NCI-H2029 (cell line): ENCODE measurements at regions not wholly inside any gene's neighbourhood (a gene's known extent, or its start where the extent isn't known, plus 50 kb on each side); places are given as distances from the start of the nearest gene placed in this dataset.

Source experiments
- DNase-seq: peaks from one replicate; lab custom pipeline; 2025; lab: John Stamatoyannopoulos, UW

- DNase-seq: no peak
These were observed 1080.1 kb upstream of the SORCS1 start for GRCh38 chr10:108244443-108245228.

GRCh38 chr10:108241166-108241565 lies 1076.7 kb upstream of the SORCS1 start:
- no peak for DNase-seq

- no peak for DNase-seq
These were observed 1073.8 kb upstream of the SORCS1 start for GRCh38 chr10:108238261-108238660.

GRCh38 chr10:108230478-108231170 lies 1066.1 kb upstream of the SORCS1 start:
- DNase-seq: no peak

GRCh38 chr10:108208732-108209131 lies 1044.2 kb upstream of the SORCS1 start:
- DNase-seq: no peak

GRCh38 chr10:108208038-108208437 lies 1043.5 kb upstream of the SORCS1 start:
- no peak for DNase-seq

- DNase-seq: no peak
These were observed 1040.2 kb upstream of the SORCS1 start for GRCh38 chr10:108204528-108205305.

- DNase-seq: no peak
These were observed 1039.5 kb upstream of the SORCS1 start for GRCh38 chr10:108203905-108204527.

GRCh38 chr10:108187408-108188012 lies 1023.0 kb upstream of the SORCS1 start:
- DNase-seq: no peak

- DNase-seq: no peak
These were observed 1019.6 kb upstream of the SORCS1 start for GRCh38 chr10:108184114-108184513.

- no peak for DNase-seq
These were observed 1016.4 kb upstream of the SORCS1 start for GRCh38 chr10:108180878-108181277.

- DNase-seq: no peak
These were observed 1005.3 kb upstream of the SORCS1 start for GRCh38 chr10:108169846-108170245.

- no peak for DNase-seq
These were observed 1003.3 kb upstream of the SORCS1 start for GRCh38 chr10:108167766-108168165.

GRCh38 chr10:108166401-108166800 lies 1001.9 kb upstream of the SORCS1 start:
- DNase-seq: no peak

- no peak for DNase-seq
These were observed 982.8 kb upstream of the SORCS1 start for GRCh38 chr10:108147346-108147745.

- no peak for DNase-seq
These were observed 976.6 kb upstream of the SORCS1 start for GRCh38 chr10:108141064-108141463.

- no peak for DNase-seq
These were observed 967.8 kb upstream of the SORCS1 start for GRCh38 chr10:108132303-108132702.

GRCh38 chr10:108130575-108130974 lies 966.1 kb upstream of the SORCS1 start:
- DNase-seq: no peak

- no peak for DNase-seq
These were observed 947.7 kb upstream of the SORCS1 start for GRCh38 chr10:108112218-108112617.

GRCh38 chr10:108104551-108105156 lies 940.1 kb upstream of the SORCS1 start:
- no peak for DNase-seq

GRCh38 chr10:108097258-108097657 lies 932.8 kb upstream of the SORCS1 start:
- no peak for DNase-seq
